GM21576 (cell line): ENCODE measurements at regions not wholly inside any gene's neighbourhood (a gene's known extent, or its start where the extent isn't known, plus 50 kb on each side); places are given as distances from the start of the nearest gene placed in this dataset.
"Not testable (repeated sequence)": the region's sequence is repeated elsewhere in the genome, so short reads cannot be mapped to it uniquely, and the experiment has no call there.

ENCODE experiments used
- ATAC-seq: cut with Tn5 transposase; IDR thresholded peaks from one replicate; pipeline ENCODE4 v1.9.1; 2021; ENCODE audit warnings: mild to moderate bottlenecking, moderate library complexity; ENCODE audit not compliant: unreplicated experiment

GRCh38 chr2:111385226-111385957, 264.7 kb downstream of the BCL2L11 start:
- not testable (repeated sequence) for ATAC-seq

GRCh38 chr2:111390605-111391004, 269.9 kb downstream of the BCL2L11 start:
- ATAC-seq: not testable (repeated sequence)

- not testable (repeated sequence) for ATAC-seq
Observed at GRCh38 chr2:111395350-111396128, 274.8 kb downstream of the BCL2L11 start.

GRCh38 chr2:111400598-111401253, 280.0 kb downstream of the BCL2L11 start:
- not testable (repeated sequence) for ATAC-seq

GRCh38 chr2:111401270-111402140, 280.8 kb downstream of the BCL2L11 start:
- not testable (repeated sequence) for ATAC-seq

GRCh38 chr2:111402450-111402849, 281.7 kb downstream of the BCL2L11 start:
- not testable (repeated sequence) for ATAC-seq

GRCh38 chr2:111403287-111403686, 282.6 kb downstream of the BCL2L11 start:
- ATAC-seq: not testable (repeated sequence)

- not testable (repeated sequence) for ATAC-seq
Observed at GRCh38 chr2:111406616-111407015, 285.9 kb downstream of the BCL2L11 start.

- not testable (repeated sequence) for ATAC-seq
Observed at GRCh38 chr2:111407632-111408194, 287.0 kb downstream of the BCL2L11 start.

GRCh38 chr2:111410868-111411406, 290.2 kb downstream of the BCL2L11 start:
- ATAC-seq: not testable (repeated sequence)

GRCh38 chr2:111411867-111412681, 291.4 kb downstream of the BCL2L11 start:
- ATAC-seq: not testable (repeated sequence)

- ATAC-seq: not testable (repeated sequence)
Observed at GRCh38 chr2:111412841-111413650, 292.3 kb downstream of the BCL2L11 start.

GRCh38 chr2:111413950-111414349, 293.2 kb downstream of the BCL2L11 start:
- ATAC-seq: not testable (repeated sequence)

GRCh38 chr2:111415765-111416743, 295.3 kb downstream of the BCL2L11 start:
- not testable (repeated sequence) for ATAC-seq

GRCh38 chr2:111417026-111417425, 296.3 kb downstream of the BCL2L11 start:
- ATAC-seq: not testable (repeated sequence)

- ATAC-seq: not testable (repeated sequence)
Observed at GRCh38 chr2:111418091-111418875, 297.6 kb downstream of the BCL2L11 start.
